Islet precursor cell (in vitro differentiated cells): ENCODE measurements at regions not wholly inside any gene's neighbourhood (a gene's known extent, or its start where the extent isn't known, plus 50 kb on each side); places are given as distances from the start of the nearest gene placed in this dataset.
"Not testable (repeated sequence)": the region's sequence is repeated elsewhere in the genome, so short reads cannot be mapped to it uniquely, and the experiment has no call there.

Experiments used
- DNase-seq: peaks from one replicate; pipeline ENCODE4 v3.0.0-alpha.2; 2018

- DNase-seq, result no peak
Measured at GRCh38 chr9:90521811-90522570, 120.6 kb downstream of the DIRAS2 start.

- DNase-seq, result no peak
Measured at GRCh38 chr9:90523958-90524357, 118.7 kb downstream of the DIRAS2 start.

- no peak for DNase-seq
Measured at GRCh38 chr9:90526386-90526785, 116.2 kb downstream of the DIRAS2 start.

- DNase-seq, result not testable (repeated sequence)
Measured at GRCh38 chr9:90536094-90536493, 106.5 kb downstream of the DIRAS2 start.

GRCh38 chr9:90538566-90538965 lies 104.1 kb downstream of the DIRAS2 start:
- no peak for DNase-seq

- no peak for DNase-seq
Measured at GRCh38 chr9:90539286-90539685, 103.3 kb downstream of the DIRAS2 start.

GRCh38 chr9:90540734-90541133 lies 101.9 kb downstream of the DIRAS2 start:
- DNase-seq, result no peak

GRCh38 chr9:90544488-90544887 lies 98.1 kb downstream of the DIRAS2 start:
- DNase-seq, result no peak

GRCh38 chr9:90546200-90546599 lies 96.4 kb downstream of the DIRAS2 start:
- DNase-seq, result peak; percentile 95

- DNase-seq, result no peak
Measured at GRCh38 chr9:90547896-90548295, 94.7 kb downstream of the DIRAS2 start.

- DNase-seq, result no peak
Measured at GRCh38 chr9:90552317-90552716, 90.3 kb downstream of the DIRAS2 start.

- DNase-seq, result no peak
Measured at GRCh38 chr9:90555351-90556057, 87.1 kb downstream of the DIRAS2 start.

GRCh38 chr9:90556897-90557675 lies 85.5 kb downstream of the DIRAS2 start:
- no peak for DNase-seq

- no peak for DNase-seq
Measured at GRCh38 chr9:90559075-90560073, 83.2 kb downstream of the DIRAS2 start.
